ENCODE measurements at regions not wholly inside any gene's neighbourhood (a gene's known extent, or its start where the extent isn't known, plus 50 kb on each side); places are given as distances from the start of the nearest gene placed in this dataset.

GRCh38 chr4:124243671-124244366 is 468.7 kb downstream of the ANKRD50 start:
- WGBS, 2 donors = 71 to 100% methylated on average over 3 of the region's 3 CpGs
- Histone ChIP-seq H3K36me3 (no peaks in the 10 kb centered on the region), H3K27me3 (no peaks in the 10 kb centered on the region), H3K27ac (no peak overlapping the region), H3K4me1 (no peaks in the 10 kb centered on the region), H3K9me3 (peaks cover 0 to 6% (median 0%) of the 10 kb centered on the region in 4 donors), H3K4me3 (no peak overlapping the region)
- DNase-seq (ENCODE audit: low spot score in 2 of 2) = no peak
- no peak for TF ChIP-seq EP300 (IDR thresholded peaks at IDR 0.05)
- no peak for TF ChIP-seq POLR2A (IDR thresholded peaks at IDR 0.05)
- TF ChIP-seq, protein P1, sequence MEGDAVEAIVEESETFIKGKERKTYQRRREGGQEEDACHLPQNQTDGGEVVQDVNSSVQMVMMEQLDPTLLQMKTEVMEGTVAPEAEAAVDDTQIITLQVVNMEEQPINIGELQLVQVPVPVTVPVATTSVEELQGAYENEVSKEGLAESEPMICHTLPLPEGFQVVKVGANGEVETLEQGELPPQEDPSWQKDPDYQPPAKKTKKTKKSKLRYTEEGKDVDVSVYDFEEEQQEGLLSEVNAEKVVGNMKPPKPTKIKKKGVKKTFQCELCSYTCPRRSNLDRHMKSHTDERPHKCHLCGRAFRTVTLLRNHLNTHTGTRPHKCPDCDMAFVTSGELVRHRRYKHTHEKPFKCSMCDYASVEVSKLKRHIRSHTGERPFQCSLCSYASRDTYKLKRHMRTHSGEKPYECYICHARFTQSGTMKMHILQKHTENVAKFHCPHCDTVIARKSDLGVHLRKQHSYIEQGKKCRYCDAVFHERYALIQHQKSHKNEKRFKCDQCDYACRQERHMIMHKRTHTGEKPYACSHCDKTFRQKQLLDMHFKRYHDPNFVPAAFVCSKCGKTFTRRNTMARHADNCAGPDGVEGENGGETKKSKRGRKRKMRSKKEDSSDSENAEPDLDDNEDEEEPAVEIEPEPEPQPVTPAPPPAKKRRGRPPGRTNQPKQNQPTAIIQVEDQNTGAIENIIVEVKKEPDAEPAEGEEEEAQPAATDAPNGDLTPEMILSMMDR (IDR thresholded peaks at IDR 0.05) = no peak

DNA sequence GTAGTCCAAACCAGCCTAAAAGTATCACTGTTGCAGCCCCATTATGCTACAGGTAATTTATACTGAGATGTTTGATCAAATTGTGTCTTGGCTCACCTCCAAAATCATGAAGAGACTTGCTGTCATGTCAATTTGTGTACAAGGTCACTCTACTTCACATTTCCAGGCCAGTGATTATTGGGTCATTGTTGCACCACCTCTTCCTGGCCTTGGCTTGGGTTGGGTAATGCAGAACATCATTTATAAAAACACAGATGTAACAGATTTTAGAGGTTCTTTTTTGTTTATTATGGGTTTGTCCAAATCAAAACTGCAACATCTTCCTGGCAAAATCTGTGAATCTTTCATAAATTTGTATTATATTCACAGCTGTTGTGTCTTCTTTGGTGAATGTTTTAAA is 459.5 kb downstream of the ANKRD50 start:
- TF ChIP-seq EP300 (IDR thresholded peaks at IDR 0.05) = no peak
- no peak overlapping the region for H3K27ac ChIP-seq
- no peaks in the 10 kb centered on the region for H3K4me1 ChIP-seq
- H3K9me3 ChIP-seq = no peaks in the 10 kb centered on the region
- no peaks in the 10 kb centered on the region for H3K36me3 ChIP-seq
- no peaks in the 10 kb centered on the region for H3K27me3 ChIP-seq
- no peak overlapping the region for H3K4me3 ChIP-seq
- no peak for DNase-seq (ENCODE audit: low spot score in 2 of 2)

GRCh38 chr4:124262211-124263179 is 450.0 kb downstream of the ANKRD50 start:
- DNase-seq (ENCODE audit: low spot score in 2 of 2) = peak; percentile 26 to 82
- no peaks in the 10 kb centered on the region for H3K4me1 ChIP-seq
- no peak overlapping the region for H3K27ac ChIP-seq
- WGBS, 2 donors = 12 to 18% methylated on average over 7 of the region's 7 CpGs
- no peak overlapping the region for H3K4me3 ChIP-seq
- no peaks in the 10 kb centered on the region for H3K27me3 ChIP-seq
- no peaks in the 10 kb centered on the region for H3K36me3 ChIP-seq
- H3K9me3 ChIP-seq = no peaks in the 10 kb centered on the region
- TF ChIP-seq POLR2A (IDR thresholded peaks at IDR 0.05) (no peak), EP300 (IDR thresholded peaks at IDR 0.05) (no peak)
- TF ChIP-seq, protein P1 (IDR thresholded peaks at IDR 0.05) = peak; percentile 64 to 76 (median 67)

GRCh38 chr4:124265701-124266100 is 446.8 kb downstream of the ANKRD50 start:
- H3K9me3 ChIP-seq = peaks cover 0 to 3% (median 0%) of the 10 kb centered on the region in 4 donors
- TF ChIP-seq EP300 (IDR thresholded peaks at IDR 0.05) (no peak), POLR2A (IDR thresholded peaks at IDR 0.05) (no peak)
- TF ChIP-seq, protein P1 (IDR thresholded peaks at IDR 0.05) = no peak
- 89 to 91% methylated on average over 1 of the region's 1 CpG for WGBS, 2 donors

DNA sequence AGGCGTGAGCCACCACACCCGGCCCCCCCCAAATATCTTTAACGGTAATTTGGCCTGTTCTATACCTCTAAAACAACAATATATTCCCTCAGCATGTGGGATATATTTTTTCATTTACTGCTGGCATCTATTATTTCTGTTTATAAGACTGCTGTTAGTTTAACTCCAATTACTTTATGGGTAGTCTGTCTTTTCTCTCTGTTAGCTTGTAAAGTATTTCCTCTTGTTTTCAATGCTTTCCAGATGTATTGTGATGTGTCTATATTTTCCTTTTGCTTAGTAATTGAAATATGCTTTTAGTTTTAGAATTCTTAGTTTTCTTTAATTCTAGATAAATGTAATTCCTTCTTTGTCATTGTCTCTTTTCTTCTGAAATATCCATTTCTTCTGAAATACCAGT is 445.8 kb downstream of the ANKRD50 start:
- TF ChIP-seq POLR2A (IDR thresholded peaks at IDR 0.05) (no peak), EP300 (IDR thresholded peaks at IDR 0.05) (no peak)
- TF ChIP-seq, protein P1 (IDR thresholded peaks at IDR 0.05) = no peak
- no peak for DNase-seq (ENCODE audit: low spot score in 2 of 2)
- Histone ChIP-seq H3K9me3 (peaks cover 0 to 7% (median 0%) of the 10 kb centered on the region in 4 donors), H3K36me3 (no peaks in the 10 kb centered on the region), H3K27me3 (no peaks in the 10 kb centered on the region), H3K4me1 (no peaks in the 10 kb centered on the region), H3K27ac (no peak overlapping the region), H3K4me3 (no peak overlapping the region)
- 55 to 62% methylated on average over 3 of the region's 3 CpGs for WGBS, 2 donors

More at GRCh38 chr4:124265701-124266100, 446.8 kb downstream of the ANKRD50 start:
- no peak for DNase-seq (ENCODE audit: low spot score in 2 of 2)
- H3K4me3 ChIP-seq = no peak overlapping the region
- H3K27ac ChIP-seq = no peak overlapping the region
- no peaks in the 10 kb centered on the region for H3K4me1 ChIP-seq
- H3K36me3 ChIP-seq = no peaks in the 10 kb centered on the region
- H3K27me3 ChIP-seq = no peaks in the 10 kb centered on the region
